ENCODE measurements at regions not wholly inside any gene's neighbourhood (a gene's known extent, or its start where the extent isn't known, plus 50 kb on each side); places are given as distances from the start of the nearest gene placed in this dataset.

GRCh38 chr2:226130192-226130591 is 669.4 kb downstream of the IRS1 start:
- no peak for DNase-seq (ENCODE audit: low read depth in 3 of 3)

- no peak for DNase-seq (ENCODE audit: low read depth in 3 of 3)
Measured at GRCh38 chr2:226127682-226128081, 671.9 kb downstream of the IRS1 start.

- no peak for DNase-seq (ENCODE audit: low read depth in 3 of 3)
Measured at GRCh38 chr2:226126104-226126503, 673.5 kb downstream of the IRS1 start.

- DNase-seq (ENCODE audit: low read depth in 3 of 3): no peak
Measured at GRCh38 chr2:226125176-226125883, 674.3 kb downstream of the IRS1 start.

GRCh38 chr2:226124548-226125011 is 675.0 kb downstream of the IRS1 start:
- no peak for DNase-seq (ENCODE audit: low read depth in 3 of 3)

GRCh38 chr2:226123300-226123699 is 676.3 kb downstream of the IRS1 start:
- DNase-seq (ENCODE audit: low read depth in 3 of 3): no peak

GRCh38 chr2:226122041-226122440 is 677.6 kb downstream of the IRS1 start:
- DNase-seq (ENCODE audit: low read depth in 3 of 3): no peak

GRCh38 chr2:226121046-226121738 is 678.4 kb downstream of the IRS1 start:
- no peak for DNase-seq (ENCODE audit: low read depth in 3 of 3)

- no peak for DNase-seq (ENCODE audit: low read depth in 3 of 3)
Measured at GRCh38 chr2:226118471-226119429, 680.9 kb downstream of the IRS1 start.

- no peak for DNase-seq (ENCODE audit: low read depth in 3 of 3)
Measured at GRCh38 chr2:226117510-226118065, 682.0 kb downstream of the IRS1 start.

GRCh38 chr2:226116346-226116745 is 683.3 kb downstream of the IRS1 start:
- DNase-seq (ENCODE audit: low read depth in 3 of 3): no peak

GRCh38 chr2:226115832-226116200 is 683.8 kb downstream of the IRS1 start:
- DNase-seq (ENCODE audit: low read depth in 3 of 3): no peak

- DNase-seq (ENCODE audit: low read depth in 3 of 3): no peak
Measured at GRCh38 chr2:226115102-226115831, 684.4 kb downstream of the IRS1 start.

GRCh38 chr2:226114436-226114835 is 685.2 kb downstream of the IRS1 start:
- no peak for DNase-seq (ENCODE audit: low read depth in 3 of 3)

- no peak for DNase-seq (ENCODE audit: low read depth in 3 of 3)
Measured at GRCh38 chr2:226098861-226099745, 699.6 kb downstream of the NYAP2 start.

- DNase-seq (ENCODE audit: low read depth in 3 of 3): no peak
Measured at GRCh38 chr2:226095058-226095457, 695.5 kb downstream of the NYAP2 start.

GRCh38 chr2:226093364-226093763 is 693.9 kb downstream of the NYAP2 start:
- DNase-seq (ENCODE audit: low read depth in 3 of 3): no peak

- DNase-seq (ENCODE audit: low read depth in 3 of 3): no peak
Measured at GRCh38 chr2:226088366-226088674, 688.8 kb downstream of the NYAP2 start.

- no peak for DNase-seq (ENCODE audit: low read depth in 3 of 3)
Measured at GRCh38 chr2:226087505-226088365, 688.2 kb downstream of the NYAP2 start.

Measured in stimulated activated CD4-positive, alpha-beta T cell treated with anti-CD3 and anti-CD28 coated beads, TNF-alpha, amount 100 ng/mL, for 24 hours (primary cell).